ENCODE measurements at regions not wholly inside any gene's neighbourhood (a gene's known extent, or its start where the extent isn't known, plus 50 kb on each side); places are given as distances from the start of the nearest gene placed in this dataset.

DNA sequence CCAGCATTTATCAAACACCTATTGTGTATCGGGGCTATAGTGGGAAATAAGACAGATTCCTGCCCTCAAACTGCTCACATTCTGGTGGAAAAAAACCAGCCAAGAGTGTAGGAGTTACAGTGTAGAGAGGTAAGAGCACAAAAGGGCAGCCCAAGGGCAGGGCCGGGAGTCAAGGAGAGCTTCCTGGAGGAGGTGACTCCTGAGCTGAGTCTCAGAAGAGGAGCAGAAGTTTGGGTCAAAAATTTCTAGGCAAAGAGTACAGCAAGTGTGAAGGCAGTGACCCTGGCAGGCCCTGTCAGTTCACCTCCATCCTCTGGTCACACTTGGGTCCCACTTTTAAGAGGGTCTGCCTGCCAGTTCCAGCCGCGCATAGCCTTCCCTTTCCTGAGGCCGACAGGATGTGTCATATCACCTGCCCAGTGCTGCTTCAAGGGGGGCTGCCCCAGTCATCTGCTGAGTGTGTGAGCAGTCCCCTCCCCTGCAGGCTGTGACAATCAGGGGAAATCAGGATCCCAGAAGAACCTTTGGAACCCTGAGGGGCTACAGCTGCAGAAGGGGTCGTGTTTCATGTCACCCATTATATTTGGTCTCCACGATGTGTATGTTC, 118.4 kb downstream of the GLI2 start:
- DNase-seq = no peak

DNA sequence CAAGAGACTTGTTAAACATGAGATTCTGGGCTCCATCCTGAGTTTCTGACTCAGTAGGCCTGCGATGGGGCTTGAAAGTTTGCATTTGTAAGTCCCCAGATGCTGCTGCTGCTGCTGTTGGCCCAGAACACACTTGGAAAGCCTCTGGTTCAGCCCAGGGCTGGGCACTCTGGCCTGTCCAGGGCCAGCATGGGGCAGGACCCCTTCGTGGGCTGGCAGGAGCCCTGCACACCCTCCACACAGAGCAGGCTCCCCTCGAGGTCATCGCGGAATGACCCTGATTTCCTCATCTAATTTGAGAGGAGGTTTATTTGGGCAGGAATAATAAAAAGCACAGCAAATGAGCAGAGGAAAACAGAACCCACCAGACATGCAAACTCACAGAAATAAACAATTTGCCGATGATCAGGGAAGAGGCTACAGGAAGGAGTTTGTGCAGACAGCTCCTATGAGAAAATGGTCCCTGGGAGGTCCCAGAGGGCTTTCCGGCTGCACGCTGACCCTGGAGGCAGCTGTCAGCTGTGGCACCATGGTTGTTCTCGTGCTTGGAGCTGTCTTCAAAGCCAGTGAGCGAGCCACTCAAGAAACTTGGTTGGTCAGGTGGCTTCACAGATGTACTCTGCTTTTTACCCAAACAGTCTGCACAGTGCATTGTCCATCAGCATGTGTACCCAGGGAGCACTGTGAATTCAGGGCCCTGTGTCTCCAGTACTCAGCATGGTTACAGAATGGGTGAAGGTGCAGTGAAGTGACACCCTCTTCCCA, 119.3 kb downstream of the GLI2 start:
- DNase-seq = no peak

DNA sequence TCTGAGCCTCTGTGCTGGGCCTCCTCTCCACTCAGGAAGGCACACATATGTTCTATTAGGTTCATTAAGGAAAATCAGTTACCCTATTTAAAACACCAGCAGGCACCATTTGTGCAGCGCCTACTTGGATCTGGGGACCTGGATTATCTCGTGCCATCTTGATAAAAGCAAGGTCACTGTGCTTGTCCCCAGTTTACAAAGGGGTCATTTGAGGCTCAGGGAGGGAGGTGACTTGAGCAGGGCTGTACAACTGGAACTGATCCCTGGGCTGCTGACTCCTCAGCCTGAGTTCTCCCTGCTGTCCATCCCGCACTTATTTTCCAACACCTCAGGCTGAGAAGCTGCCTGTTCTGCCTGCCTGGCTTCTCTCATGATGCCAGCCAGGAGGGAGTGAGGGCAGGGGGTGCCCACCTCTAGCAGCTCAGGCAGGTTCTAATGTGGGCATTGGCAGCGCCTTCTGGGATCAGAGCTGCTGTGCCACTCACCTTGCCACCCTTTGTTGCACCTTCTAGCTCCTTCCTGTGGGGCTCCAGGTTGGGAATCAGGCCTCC, 120.3 kb downstream of the GLI2 start:
- DNase-seq = no peak

DNA sequence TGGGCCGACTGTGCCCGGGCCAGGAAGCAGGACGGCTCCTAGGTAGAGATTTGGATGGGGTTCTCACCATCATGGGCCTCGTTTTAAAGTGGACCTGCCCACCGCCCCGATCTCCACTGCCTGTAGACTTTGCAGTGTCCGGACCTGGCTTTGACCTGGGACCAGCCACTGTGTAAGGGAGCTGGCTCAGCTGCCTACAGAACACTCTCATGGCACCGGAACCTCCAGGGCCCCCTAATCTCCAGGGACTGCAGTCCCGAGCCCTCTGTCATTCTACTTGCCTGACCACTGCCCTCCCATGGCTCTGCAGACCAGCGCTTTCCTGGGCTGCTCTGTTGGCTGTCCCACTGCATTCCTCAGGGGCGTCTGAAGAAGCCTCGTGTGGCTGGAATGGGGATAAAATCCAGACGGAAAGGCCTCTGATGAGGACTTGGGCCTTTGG, 120.8 kb downstream of the GLI2 start:
- DNase-seq = no peak

DNA sequence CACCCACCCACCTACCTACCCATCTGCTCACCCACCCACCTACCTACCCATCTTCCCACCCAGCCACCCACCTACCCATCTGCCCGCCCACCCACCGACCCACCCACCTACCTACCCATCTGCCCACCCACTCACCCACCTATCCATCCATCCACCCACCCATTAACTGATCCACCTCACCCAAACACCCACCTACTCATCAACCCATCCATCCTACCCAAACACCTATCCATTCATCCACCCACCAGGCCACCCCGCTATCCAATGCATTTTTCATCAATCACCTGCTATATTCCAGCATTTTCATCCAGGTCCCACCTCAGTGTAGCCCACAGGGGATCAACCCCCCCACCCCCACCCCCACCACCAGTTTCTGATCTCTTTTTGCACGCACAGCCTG, 121.8 kb downstream of the GLI2 start:
- DNase-seq = no peak

DNA sequence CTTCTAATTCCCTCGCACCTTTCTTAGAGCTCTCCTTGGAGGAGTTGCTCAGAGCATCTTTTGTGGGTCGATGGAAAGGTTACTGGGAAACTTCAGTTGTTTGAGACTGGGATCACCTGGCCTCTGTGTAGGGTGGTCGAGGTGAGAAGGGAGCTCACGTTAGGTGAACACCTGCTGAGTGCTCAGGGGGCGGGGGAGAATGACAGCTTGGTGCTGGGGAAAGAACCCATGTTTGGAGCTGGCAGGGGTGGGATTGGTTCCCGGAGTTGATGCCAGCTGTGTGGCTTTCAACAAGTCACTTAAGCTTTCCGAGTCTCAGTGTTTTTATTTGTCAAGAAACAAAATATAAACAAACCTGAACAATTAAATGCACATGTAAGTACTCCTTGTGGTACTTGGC, 122.3 kb downstream of the GLI2 start:
- no peak for DNase-seq

DNA sequence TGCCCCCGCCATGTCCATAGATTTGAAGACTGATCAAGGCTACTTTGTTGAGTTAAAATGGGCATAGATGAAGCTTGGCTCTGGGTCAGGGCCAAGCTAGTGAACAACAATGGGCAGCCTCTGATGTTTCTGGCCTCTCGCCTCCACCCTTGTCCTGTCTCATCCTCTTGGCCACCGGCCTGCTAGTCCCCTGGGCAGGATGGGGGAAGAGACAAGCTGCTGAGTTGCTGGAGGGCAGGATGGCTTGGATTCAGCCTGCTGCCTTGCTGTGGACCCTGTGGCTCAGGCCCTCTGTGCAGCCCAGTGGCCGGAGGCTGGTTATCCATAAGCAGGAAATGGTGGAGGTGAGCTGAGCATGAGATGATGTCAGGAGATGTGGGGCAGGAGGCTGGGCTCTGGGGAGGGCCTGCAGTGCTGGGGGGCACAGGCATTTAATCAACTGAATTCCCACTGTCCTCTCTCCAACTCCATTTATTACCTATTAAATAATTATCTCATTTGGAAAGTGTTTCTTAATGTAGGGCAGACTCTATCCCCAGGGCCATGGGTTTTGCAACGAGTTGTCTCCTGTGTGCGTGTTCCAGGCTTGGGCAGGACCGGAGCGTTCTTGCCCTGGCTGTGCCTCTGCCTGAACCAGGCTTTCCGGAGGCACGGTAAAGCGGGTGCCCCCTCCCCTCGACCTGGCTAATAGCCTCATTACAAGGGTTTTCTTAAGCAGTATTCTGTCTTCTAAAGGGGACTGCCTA, 122.9 kb downstream of the GLI2 start:
- no peak for DNase-seq

DNA sequence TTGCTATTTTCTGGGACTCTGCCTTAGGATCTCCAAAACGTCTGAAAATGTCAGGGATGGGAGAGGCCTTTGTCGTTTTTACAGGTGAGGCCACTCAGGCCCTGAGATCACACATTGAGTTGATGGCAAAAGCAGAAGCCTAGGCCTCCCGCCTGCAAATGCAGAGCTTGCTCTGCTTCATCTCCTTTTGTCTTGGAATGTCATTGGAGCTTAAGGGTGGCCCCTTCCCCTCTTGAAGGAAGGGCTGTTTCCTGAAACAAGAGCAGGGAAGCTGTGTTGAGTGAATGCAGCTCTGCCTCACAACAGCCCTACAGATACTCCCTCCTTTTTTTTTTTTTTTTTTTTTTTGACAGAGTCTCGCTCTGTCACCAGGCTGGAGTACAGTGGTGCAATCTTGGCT, 123.5 kb downstream of the GLI2 start:
- no peak for DNase-seq

DNA sequence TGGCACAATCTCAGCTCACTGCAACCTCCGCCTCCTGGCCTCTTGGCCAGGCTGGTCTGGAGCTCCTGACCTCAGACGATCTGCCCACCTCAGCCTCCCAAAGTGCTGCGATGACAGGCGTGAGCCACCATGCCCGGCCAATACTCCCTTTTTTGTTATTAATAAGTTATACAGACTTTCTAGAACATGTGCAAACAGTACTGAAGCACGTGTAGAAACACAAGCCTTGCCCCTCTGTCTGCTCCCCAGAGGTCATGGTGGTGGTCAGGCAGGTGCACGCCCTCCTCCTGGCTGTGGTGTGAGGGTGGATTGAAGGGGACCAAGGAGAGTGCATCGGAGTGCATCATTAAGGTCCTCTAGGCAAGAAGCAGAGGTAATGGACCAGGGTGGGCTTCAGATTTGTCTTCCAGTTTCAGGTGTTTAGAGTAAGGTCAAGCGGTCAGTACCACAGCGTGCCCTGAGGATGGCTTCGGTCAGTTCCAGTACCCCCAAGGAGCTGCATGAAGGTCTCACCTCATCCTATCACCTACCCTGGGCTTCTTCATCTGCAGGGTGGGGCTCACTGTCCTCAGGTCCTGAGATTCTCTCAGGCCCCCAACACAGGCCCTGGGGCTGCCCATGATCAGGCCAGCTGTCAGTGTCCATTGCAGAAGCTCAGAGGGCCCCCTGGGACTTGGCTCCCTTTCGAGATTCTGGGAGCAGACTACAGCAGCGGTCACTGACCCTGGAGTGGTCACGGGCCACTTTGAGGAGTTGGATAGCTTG, 124.3 kb downstream of the GLI2 start:
- no peak for DNase-seq

DNA sequence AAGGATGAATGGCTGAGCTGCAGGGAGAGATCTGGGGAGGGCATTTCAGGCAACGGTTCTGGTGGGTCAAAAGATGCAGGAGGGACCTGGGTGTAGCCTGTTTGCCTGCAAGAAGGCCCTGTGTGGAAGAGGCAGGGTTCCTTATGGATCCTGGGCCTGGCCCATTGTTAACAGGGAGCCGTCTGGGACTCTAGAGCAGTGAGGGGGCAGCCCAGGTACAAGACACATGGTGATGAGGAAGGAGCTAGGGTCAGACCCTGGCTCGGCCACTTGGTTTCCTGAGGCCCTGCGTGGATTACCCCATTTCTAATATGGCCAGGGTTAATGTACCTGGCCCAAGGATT, 124.9 kb downstream of the GLI2 start:
- DNase-seq = no peak

DNA sequence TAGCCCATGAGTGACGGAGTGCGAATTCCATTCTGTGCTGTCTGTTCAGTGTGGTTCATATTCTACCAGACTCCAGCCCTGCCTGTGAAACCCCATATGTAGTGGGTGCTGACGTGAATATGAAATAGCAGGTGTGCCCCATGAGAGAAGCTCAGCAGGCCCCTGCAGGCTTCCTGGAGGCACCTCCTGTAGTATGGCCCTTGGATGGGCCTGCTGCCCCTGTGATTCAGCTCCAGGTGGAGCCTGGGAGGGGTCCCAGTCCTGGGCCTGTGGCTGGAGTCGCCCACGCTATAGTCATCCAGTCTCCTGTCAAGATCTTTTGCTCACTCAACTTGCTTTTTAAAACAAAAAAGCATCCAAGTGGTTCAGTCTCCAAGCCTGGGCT, 125.5 kb downstream of the GLI2 start:
- no peak for DNase-seq

DNA sequence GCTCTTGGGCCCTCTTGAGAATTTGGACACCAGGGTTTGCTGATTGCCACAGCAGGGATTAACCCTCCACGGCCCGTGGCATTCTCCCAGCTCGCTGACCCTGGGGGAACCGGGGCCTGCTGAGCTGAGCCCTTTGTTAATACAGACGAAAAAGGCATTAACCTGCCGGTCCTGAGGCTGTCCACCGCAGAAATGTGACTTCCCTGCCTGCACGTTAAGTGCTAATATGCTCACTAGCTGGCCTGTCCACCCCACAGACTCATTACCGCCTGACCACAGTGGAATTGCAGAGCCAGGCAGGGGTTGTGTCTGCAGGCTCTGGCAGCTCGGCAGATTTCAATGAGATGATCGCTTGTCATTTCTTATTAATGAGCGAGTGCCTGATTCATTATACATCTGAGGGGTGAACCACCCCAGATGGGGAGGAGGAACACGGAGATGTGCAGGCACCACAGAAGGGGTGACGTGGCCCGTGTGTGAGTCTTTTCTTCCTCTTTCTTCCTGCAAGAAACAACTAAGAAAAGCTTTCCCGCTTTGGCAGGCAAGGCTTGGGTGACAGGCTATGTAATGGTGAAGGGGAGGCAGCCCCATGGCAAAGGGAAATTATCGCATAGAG, 126.0 kb downstream of the GLI2 start:
- DNase-seq = no peak

DNA sequence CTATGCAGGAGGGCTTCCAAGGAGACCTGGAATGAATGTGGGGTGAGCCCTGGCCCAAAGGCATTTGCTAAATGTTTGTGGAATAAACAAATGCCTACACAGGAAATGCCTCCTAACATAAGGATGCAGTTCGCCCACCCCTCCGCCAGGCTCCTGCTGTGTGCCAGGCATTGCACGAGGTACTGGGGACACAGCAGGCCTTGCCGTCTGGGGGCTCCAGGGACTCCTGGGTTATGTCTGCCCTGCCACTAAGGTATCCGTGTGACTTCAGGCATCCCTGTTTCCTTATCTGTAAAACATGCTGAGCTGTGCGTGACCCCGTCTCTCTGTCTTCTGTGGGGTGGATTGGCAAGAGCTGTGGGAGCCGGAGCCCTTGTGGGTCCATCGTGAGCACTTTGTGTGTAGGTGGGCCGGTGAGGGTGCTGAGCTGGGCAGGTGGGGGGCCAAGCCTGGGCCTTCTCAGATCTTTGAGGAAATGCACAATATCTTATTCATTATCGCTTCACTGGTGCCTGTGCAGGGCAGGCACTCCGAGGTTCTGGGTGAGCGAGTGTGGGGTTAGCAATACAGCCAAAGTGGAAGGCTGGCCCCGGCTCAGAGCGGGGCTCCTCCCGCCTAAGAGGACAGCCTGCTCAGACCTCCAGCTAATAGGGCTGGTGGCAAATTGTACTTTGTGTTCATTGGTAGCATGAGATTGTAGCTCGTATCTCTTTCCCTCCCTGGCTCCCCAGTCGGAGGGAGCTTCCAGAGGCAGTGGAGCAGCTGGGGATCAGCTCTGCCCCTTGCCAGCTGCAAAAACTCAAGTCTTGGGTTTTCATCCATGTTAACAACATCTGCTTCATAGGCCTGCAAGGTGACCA, 126.8 kb downstream of the GLI2 start:
- no peak for DNase-seq

DNA sequence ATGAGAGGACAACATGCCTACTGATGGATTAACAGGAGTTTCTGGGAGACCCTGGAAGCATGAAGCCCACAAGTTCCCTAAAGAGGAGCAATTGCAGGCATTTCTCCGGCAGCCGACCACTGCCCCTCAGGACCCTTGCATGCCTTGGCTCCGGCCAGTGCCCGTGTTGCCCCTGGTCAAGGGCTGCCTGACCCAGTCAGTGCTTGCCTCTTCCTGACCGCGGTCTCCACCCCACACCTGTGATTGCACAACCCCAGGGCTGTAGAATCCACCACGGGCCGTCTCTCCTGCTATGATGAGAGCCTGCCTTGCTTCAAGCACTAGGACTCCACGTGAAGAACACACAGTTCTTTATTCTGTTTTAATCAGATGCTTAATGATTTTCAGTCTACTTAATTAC, 127.5 kb downstream of the GLI2 start:
- DNase-seq = no peak

DNA sequence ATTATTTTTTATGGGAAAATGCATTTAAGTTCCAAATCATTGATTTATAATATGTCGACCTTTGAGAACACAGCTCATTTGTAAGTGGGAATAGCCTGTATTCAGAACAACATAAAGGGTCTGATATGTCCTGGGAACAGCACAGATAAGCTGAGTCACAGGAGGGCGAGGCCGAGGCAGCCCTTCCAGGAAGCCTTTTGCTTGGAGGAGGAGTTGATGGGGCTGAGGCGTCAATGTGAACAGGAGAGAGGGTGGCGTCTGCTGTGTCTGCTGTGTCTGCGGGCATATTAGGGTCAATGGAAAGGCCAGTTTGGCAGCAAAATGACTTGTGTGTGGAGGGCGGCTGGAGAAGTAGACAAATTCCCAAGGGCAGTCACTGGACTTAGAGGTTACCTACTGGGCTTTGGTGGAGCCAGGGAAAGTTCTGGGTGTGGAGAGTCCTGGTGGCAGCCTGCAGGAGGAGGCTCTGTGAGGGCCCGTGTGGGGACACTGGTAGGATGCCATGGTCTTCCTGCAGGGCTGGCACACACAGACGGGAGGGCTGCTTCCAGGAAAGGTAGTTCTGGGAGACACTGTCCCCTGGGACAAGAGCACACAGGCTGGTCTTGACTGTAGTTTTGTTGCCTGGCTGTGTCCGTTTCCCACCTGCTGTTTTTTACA, 128.1 kb downstream of the GLI2 start:
- no peak for DNase-seq

DNA sequence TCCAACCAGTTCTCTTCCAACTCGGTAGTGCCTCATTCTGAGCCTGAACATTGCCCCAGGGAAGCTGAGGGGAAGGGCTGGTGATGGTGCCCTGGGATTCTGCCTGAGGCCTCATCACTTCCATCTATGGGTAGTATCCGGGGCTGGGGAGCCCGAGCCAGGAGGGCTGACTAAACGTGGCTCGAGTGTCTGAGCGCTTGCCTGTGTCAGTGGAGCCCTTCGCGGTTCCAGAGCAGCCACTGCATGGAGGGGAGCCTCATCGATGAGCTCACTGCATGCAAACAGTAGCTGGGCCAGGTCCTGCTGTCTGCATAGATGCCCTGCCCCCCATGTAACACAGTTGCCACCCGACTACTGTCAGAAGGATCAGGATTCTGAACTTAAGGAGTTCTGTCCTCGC, 129.3 kb downstream of the GLI2 start:
- no peak for DNase-seq

DNA sequence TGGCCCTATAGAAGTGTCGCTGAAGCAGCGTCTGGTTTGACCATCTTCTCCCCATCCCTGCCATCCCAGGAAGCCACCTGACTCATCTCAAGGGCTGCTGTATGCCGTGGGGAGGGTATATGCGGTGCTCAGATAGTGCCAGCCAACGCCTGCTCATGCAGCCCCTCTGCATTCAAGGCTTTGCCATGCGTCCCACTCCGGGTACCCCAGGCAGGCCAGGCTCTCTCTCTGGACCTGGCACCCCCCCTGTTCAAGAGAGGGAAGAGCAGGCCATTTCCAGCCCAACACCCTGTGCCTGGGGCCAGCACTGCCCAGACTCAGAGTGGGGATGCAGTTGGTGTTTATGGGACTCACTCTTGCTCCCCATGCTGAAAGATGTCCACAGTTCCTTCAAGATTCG, 130.0 kb downstream of the GLI2 start:
- DNase-seq = no peak

DNA sequence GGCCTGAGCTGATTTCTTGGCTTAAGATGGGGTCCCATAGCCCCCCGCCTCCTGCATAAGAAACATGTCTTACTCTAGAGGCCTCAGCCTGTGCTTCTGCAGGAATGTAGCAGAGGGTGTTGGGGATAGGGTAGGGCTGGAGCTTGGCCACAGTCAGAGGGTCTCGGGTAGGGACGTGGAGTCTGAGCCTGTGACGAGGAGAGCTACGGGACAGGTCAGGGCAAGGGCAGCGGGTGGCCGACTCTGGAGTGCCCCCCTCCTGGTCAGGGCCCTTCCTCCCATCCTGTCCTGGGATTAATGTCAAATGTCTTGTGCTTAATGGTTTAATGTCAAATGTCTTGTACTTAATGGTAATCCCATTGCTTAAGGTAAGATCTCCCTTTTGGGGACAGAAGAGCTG, 130.4 kb downstream of the GLI2 start:
- DNase-seq = no peak

DNA sequence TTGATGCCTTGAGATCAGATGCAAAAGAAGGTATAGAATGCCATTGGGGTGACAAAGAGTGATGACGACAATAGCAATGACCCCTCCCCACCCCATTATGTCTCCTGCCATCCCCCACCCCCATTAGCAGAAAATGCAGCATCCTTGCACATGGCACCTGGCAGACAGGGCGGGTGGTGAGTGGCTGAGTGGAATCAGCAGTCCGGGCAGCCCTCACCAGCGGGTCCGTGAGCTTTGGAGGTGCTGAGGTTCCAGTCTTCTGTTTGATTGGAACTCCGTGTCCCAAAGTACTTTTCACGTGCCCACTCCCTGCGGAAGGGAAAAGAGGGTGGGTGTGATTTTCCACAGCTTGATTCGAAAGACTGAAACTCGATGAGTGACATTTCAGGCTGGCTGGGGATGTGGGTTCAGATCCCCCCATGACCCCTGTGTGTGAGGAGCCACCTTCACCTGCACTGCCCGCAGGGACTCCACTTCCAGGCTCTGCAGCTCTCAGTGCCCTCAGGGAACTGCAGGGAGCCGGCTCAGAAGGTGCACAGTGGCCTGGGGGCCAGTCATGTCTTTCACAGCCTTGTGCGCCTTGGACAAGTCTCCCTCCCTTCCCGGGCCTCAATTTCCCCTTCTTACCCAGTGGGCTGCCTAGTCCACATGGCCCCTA, 130.9 kb downstream of the GLI2 start:
- no peak for DNase-seq

All from NCI-H1694 (cell line).